ENCODE measurements at regions not wholly inside any gene's neighbourhood (a gene's known extent, or its start where the extent isn't known, plus 50 kb on each side); places are given as distances from the start of the nearest gene placed in this dataset.

GRCh38 chr2:111626865-111627163 is 257.2 kb downstream of the ANAPC1 start:
- H3K27ac ChIP-seq (ENCODE audit: low read depth, low read length): no peak overlapping the region

GRCh38 chr2:111627256-111627655 is 256.7 kb downstream of the ANAPC1 start:
- no peaks in the 10 kb centered on the region for H3K36me3 ChIP-seq (ENCODE audit: insufficient read depth, low read length)
- peaks cover 29% of the 10 kb centered on the region for H3K4me1 ChIP-seq (ENCODE audit: control insufficient read depth, insufficient read depth, low read length, unreplicated experiment)
- H3K27ac ChIP-seq (ENCODE audit: low read depth, low read length): no peak overlapping the region
- no peaks in the 10 kb centered on the region for H3K79me2 ChIP-seq (ENCODE audit: control insufficient read depth, insufficient read depth, low read length, unreplicated experiment)
- no peaks in the 10 kb centered on the region for H3K27me3 ChIP-seq (ENCODE audit: insufficient read depth, low read length)
- no peak overlapping the region for H3K4me3 ChIP-seq (ENCODE audit: low read depth, low read length)
- H2AFZ ChIP-seq (ENCODE audit: low read length, unreplicated experiment): no peak overlapping the region

More at GRCh38 chr2:111626865-111627163, 257.2 kb downstream of the ANAPC1 start:
- no peaks in the 10 kb centered on the region for H3K27me3 ChIP-seq (ENCODE audit: insufficient read depth, low read length)
- H3K79me2 ChIP-seq (ENCODE audit: control insufficient read depth, insufficient read depth, low read length, unreplicated experiment): no peaks in the 10 kb centered on the region
- no peak overlapping the region for H2AFZ ChIP-seq (ENCODE audit: low read length, unreplicated experiment)
- H3K4me3 ChIP-seq (ENCODE audit: low read depth, low read length): no peak overlapping the region
- no peaks in the 10 kb centered on the region for H3K36me3 ChIP-seq (ENCODE audit: insufficient read depth, low read length)
- peaks cover 29% of the 10 kb centered on the region for H3K4me1 ChIP-seq (ENCODE audit: control insufficient read depth, insufficient read depth, low read length, unreplicated experiment)

DNA sequence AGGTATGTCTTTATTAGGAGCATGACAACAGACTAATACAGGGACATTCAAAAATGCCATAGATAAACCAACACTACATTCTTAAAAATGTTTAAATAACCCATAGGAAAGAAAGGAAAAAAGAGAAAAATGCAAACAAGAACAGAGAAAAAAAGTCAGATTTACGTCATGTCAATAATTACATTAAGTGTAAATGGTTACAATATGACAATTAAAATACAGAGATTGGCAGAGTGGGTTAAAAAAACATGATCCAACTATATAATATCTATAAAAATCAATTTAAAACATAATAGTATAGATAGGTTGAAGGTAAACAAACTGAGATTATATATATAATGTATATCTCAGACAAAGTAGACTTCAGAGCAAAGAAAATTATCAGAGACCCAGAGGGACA is 255.8 kb downstream of the ANAPC1 start:
- Histone ChIP-seq H3K27me3 (ENCODE audit: insufficient read depth, low read length) (no peaks in the 10 kb centered on the region), H3K79me2 (ENCODE audit: control insufficient read depth, insufficient read depth, low read length, unreplicated experiment) (no peaks in the 10 kb centered on the region), H3K4me3 (ENCODE audit: low read depth, low read length) (no peak overlapping the region), H2AFZ (ENCODE audit: low read length, unreplicated experiment) (no peak overlapping the region), H3K27ac (ENCODE audit: low read depth, low read length) (no peak overlapping the region), H3K4me1 (ENCODE audit: control insufficient read depth, insufficient read depth, low read length, unreplicated experiment) (peaks cover 20% of the 10 kb centered on the region), H3K36me3 (ENCODE audit: insufficient read depth, low read length) (no peaks in the 10 kb centered on the region)

- no peaks in the 10 kb centered on the region for H3K79me2 ChIP-seq (ENCODE audit: control insufficient read depth, insufficient read depth, low read length, unreplicated experiment)
- H3K36me3 ChIP-seq (ENCODE audit: insufficient read depth, low read length): no peaks in the 10 kb centered on the region
- no peak overlapping the region for H3K27ac ChIP-seq (ENCODE audit: low read depth, low read length)
- peaks cover 14% of the 10 kb centered on the region for H3K4me1 ChIP-seq (ENCODE audit: control insufficient read depth, insufficient read depth, low read length, unreplicated experiment)
- H2AFZ ChIP-seq (ENCODE audit: low read length, unreplicated experiment): no peak overlapping the region
- no peak overlapping the region for H3K4me3 ChIP-seq (ENCODE audit: low read depth, low read length)
- H3K27me3 ChIP-seq (ENCODE audit: insufficient read depth, low read length): no peaks in the 10 kb centered on the region
Observed at GRCh38 chr2:111629983-111630382, 254.0 kb downstream of the ANAPC1 start.

- Histone ChIP-seq H3K4me3 (ENCODE audit: low read depth, low read length) (no peak overlapping the region), H2AFZ (ENCODE audit: low read length, unreplicated experiment) (no peak overlapping the region), H3K36me3 (ENCODE audit: insufficient read depth, low read length) (no peaks in the 10 kb centered on the region), H3K79me2 (ENCODE audit: control insufficient read depth, insufficient read depth, low read length, unreplicated experiment) (no peaks in the 10 kb centered on the region), H3K27ac (ENCODE audit: low read depth, low read length) (no peak overlapping the region), H3K4me1 (ENCODE audit: control insufficient read depth, insufficient read depth, low read length, unreplicated experiment) (no peaks in the 10 kb centered on the region), H3K27me3 (ENCODE audit: insufficient read depth, low read length) (no peaks in the 10 kb centered on the region)
Observed at GRCh38 chr2:111632661-111633060, 251.3 kb downstream of the ANAPC1 start.

DNA sequence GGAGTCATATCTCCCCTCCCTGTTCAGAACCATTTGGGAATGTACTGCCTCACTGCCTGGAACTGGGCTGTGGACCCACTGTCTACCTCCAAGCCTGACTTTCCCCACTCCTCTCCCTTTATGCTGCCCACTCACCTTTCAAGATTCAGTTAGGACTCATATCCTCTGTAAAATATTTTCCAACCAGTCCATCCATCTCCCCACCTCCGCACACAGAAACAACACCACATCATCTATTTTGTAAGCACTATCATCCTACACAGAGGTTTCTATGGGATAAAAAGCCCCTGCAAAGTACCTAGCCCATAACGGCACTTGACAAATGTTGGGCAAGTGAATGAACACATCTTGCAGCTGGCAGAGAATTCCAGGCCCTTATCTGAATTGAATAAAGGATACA is 250.8 kb downstream of the ANAPC1 start:
- H3K4me1 ChIP-seq (ENCODE audit: control insufficient read depth, insufficient read depth, low read length, unreplicated experiment): no peaks in the 10 kb centered on the region
- H3K4me3 ChIP-seq (ENCODE audit: low read depth, low read length): no peak overlapping the region
- no peaks in the 10 kb centered on the region for H3K36me3 ChIP-seq (ENCODE audit: insufficient read depth, low read length)
- H3K27me3 ChIP-seq (ENCODE audit: insufficient read depth, low read length): no peaks in the 10 kb centered on the region
- no peak overlapping the region for H2AFZ ChIP-seq (ENCODE audit: low read length, unreplicated experiment)
- no peaks in the 10 kb centered on the region for H3K79me2 ChIP-seq (ENCODE audit: control insufficient read depth, insufficient read depth, low read length, unreplicated experiment)
- no peak overlapping the region for H3K27ac ChIP-seq (ENCODE audit: low read depth, low read length)

- H3K4me1 ChIP-seq (ENCODE audit: control insufficient read depth, insufficient read depth, low read length, unreplicated experiment): no peaks in the 10 kb centered on the region
- no peak overlapping the region for H3K27ac ChIP-seq (ENCODE audit: low read depth, low read length)
- no peak overlapping the region for H3K4me3 ChIP-seq (ENCODE audit: low read depth, low read length)
- no peaks in the 10 kb centered on the region for H3K79me2 ChIP-seq (ENCODE audit: control insufficient read depth, insufficient read depth, low read length, unreplicated experiment)
- no peaks in the 10 kb centered on the region for H3K36me3 ChIP-seq (ENCODE audit: insufficient read depth, low read length)
- no peak overlapping the region for H2AFZ ChIP-seq (ENCODE audit: low read length, unreplicated experiment)
- H3K27me3 ChIP-seq (ENCODE audit: insufficient read depth, low read length): no peaks in the 10 kb centered on the region
Observed at GRCh38 chr2:111633643-111634042, 250.3 kb downstream of the ANAPC1 start.

GRCh38 chr2:111634050-111634794 is 249.8 kb downstream of the ANAPC1 start:
- no peaks in the 10 kb centered on the region for H3K27me3 ChIP-seq (ENCODE audit: insufficient read depth, low read length)
- H3K36me3 ChIP-seq (ENCODE audit: insufficient read depth, low read length): no peaks in the 10 kb centered on the region
- no peaks in the 10 kb centered on the region for H3K4me1 ChIP-seq (ENCODE audit: control insufficient read depth, insufficient read depth, low read length, unreplicated experiment)
- no peak overlapping the region for H2AFZ ChIP-seq (ENCODE audit: low read length, unreplicated experiment)
- H3K27ac ChIP-seq (ENCODE audit: low read depth, low read length): no peak overlapping the region
- H3K79me2 ChIP-seq (ENCODE audit: control insufficient read depth, insufficient read depth, low read length, unreplicated experiment): no peaks in the 10 kb centered on the region
- H3K4me3 ChIP-seq (ENCODE audit: low read depth, low read length): no peak overlapping the region

DNA sequence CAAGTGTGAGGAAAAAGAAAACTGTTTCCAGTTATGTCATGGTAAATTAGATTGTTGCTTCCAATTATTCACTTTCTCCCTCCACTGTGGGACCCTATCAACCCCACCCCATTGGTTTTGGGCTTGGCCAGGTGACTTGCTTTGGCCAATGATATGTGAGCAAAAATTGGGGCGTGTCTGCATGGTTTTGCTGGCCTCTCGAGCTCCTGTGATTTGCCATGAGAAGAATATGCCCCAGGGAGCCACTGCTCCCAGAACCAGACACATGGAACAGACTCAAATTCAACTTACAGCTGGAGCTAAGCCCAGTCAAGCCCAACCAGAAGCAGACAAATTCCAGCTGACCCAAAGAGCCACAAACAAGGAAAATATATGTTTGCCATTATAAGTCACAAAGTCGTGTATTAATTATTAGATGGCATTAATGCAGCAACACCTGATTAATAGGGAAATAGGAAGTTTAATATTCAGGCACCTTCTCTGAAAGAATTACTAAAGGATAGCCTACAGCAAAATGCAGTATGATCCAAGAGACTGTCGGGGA is 248.9 kb downstream of the ANAPC1 start:
- Histone ChIP-seq H3K27me3 (ENCODE audit: insufficient read depth, low read length) (no peaks in the 10 kb centered on the region), H3K4me3 (ENCODE audit: low read depth, low read length) (no peak overlapping the region), H3K79me2 (ENCODE audit: control insufficient read depth, insufficient read depth, low read length, unreplicated experiment) (no peaks in the 10 kb centered on the region), H3K4me1 (ENCODE audit: control insufficient read depth, insufficient read depth, low read length, unreplicated experiment) (no peaks in the 10 kb centered on the region), H2AFZ (ENCODE audit: low read length, unreplicated experiment) (no peak overlapping the region), H3K36me3 (ENCODE audit: insufficient read depth, low read length) (no peaks in the 10 kb centered on the region), H3K27ac (ENCODE audit: low read depth, low read length) (no peak overlapping the region)

- no peak overlapping the region for H3K4me3 ChIP-seq (ENCODE audit: low read depth, low read length)
- H3K36me3 ChIP-seq (ENCODE audit: insufficient read depth, low read length): no peaks in the 10 kb centered on the region
- no peak overlapping the region for H2AFZ ChIP-seq (ENCODE audit: low read length, unreplicated experiment)
- H3K79me2 ChIP-seq (ENCODE audit: control insufficient read depth, insufficient read depth, low read length, unreplicated experiment): no peaks in the 10 kb centered on the region
- no peaks in the 10 kb centered on the region for H3K4me1 ChIP-seq (ENCODE audit: control insufficient read depth, insufficient read depth, low read length, unreplicated experiment)
- no peak overlapping the region for H3K27ac ChIP-seq (ENCODE audit: low read depth, low read length)
- peaks cover 2% of the 10 kb centered on the region; the same call in 1 of the 2 replicates for H3K27me3 ChIP-seq (ENCODE audit: insufficient read depth, low read length)
Observed at GRCh38 chr2:111636905-111637304, 247.1 kb downstream of the ANAPC1 start.

DNA sequence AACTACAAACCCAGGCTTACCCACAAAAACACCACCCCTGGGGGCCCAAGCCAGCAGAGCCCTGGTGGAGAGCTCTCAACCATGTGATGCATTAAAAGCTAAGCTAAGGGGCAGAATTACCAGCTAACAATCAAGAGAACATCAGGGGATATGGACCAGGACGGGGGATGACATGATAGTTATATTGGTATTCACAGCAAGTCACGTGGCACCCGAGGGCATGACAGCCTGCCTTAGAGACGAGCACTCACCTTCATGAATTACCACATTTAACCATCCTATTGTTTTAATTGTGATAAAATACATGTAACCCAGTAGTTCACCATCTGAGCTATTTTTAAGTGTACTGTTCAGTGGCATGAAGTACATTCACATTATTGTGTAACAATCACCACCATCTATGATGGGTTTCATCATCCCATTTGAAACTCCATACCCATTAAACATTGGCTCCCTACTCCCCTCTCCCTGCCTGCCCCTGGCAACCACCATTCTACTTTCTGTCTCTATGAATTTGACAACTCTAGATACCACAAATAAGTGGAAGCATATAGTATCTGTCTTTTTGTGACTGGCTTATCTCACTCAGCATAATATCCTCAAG is 245.6 kb downstream of the ANAPC1 start:
- no peaks in the 10 kb centered on the region for H3K36me3 ChIP-seq (ENCODE audit: insufficient read depth, low read length)
- H3K79me2 ChIP-seq (ENCODE audit: control insufficient read depth, insufficient read depth, low read length, unreplicated experiment): no peaks in the 10 kb centered on the region
- peaks cover 2% of the 10 kb centered on the region; the same call in 1 of the 2 replicates for H3K27me3 ChIP-seq (ENCODE audit: insufficient read depth, low read length)
- no peak overlapping the region for H3K4me3 ChIP-seq (ENCODE audit: low read depth, low read length)
- no peak overlapping the region for H3K27ac ChIP-seq (ENCODE audit: low read depth, low read length)
- no peaks in the 10 kb centered on the region for H3K4me1 ChIP-seq (ENCODE audit: control insufficient read depth, insufficient read depth, low read length, unreplicated experiment)
- no peak overlapping the region for H2AFZ ChIP-seq (ENCODE audit: low read length, unreplicated experiment)
